Epithelial cell of prostate (primary cell): ENCODE measurements at regions not wholly inside any gene's neighbourhood (a gene's known extent, or its start where the extent isn't known, plus 50 kb on each side); places are given as distances from the start of the nearest gene placed in this dataset.
"Not testable (repeated sequence)": the region's sequence is repeated elsewhere in the genome, so short reads cannot be mapped to it uniquely, and the experiment has no call there.

Source experiments
- DNase-seq: peaks from one replicate; pipeline ENCODE4 v3.0.0-alpha.2; 2011; ENCODE audit warnings: low read depth, low spot score
- H3K27ac ChIP-seq: fragments of 450-650 bp; 2 replicates; pipeline ENCODE4 v1.5.1; 2017; ENCODE audit warnings: mild to moderate bottlenecking

DNA sequence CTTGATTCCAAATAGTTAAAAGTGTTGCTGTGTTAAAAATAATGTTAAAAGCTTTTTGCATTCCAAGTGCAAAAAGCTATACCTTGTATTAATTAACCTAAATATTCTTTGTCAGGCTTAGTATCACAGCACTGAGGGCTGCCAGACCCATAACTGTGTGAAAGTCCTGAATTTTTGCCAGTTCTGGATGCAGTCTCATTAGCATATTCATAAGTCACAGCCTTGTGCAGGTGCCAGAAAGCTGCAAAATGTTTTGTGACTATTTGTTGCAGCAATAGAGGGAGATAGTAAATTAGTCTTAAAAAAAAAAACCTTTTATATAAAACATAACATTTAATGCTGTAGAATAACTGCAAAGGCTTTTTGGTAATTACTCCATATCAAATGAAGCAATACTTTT is 56.6 kb downstream of the SLITRK1 start:
- H3K27ac ChIP-seq = no peak overlapping the region
- no peak for DNase-seq

- no peak for DNase-seq
- no peak overlapping the region for H3K27ac ChIP-seq
Measured at GRCh38 chr13:83824560-83824959, 57.7 kb downstream of the SLITRK1 start.

GRCh38 chr13:83824120-83824519 is 58.2 kb downstream of the SLITRK1 start:
- H3K27ac ChIP-seq = no peak overlapping the region
- no peak for DNase-seq

GRCh38 chr13:83819611-83820010 is 62.7 kb downstream of the SLITRK1 start:
- no peak for DNase-seq
- no peak overlapping the region for H3K27ac ChIP-seq

DNA sequence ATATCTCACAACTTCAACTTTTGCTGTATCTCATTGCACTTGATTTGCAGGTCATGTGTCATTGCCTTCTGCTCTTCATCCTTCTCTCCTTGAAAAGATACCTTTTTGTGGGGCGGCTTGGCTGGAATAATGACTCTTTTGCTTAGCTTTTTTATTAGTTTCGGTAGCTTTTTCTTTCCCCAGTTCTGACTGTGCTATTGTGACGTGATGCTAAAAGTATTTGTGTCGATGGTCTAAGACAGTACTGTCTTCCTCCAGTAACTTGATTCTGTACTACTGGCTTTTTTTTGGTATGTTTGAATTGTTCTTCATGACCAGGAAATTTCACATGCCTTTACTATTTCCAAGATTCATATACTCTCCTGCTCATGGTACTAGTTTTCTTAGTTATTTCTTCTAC is 63.1 kb downstream of the SLITRK1 start:
- no peak overlapping the region for H3K27ac ChIP-seq
- no peak for DNase-seq

DNA sequence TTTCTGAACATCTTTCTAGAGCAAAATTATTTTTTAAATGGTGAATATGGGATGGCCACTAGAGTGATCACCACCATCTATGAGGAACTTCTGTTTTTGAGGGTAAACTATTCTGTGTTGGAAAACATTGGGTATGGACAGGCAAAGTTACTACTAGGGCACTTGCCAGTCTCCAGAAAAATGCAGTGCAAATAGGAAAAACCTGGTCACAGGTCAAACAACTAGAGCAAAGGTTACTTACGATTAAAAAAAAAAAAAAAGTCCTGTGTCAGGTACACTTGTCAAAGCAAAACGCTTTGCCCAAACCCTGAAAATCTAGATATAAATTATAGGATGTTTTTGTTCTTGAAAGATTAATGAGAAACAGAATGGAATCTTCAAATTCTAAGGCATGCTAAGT is 66.2 kb downstream of the SLITRK1 start:
- DNase-seq = no peak
- no peak overlapping the region for H3K27ac ChIP-seq

GRCh38 chr13:83815598-83815997 is 66.7 kb downstream of the SLITRK1 start:
- DNase-seq = no peak
- no peak overlapping the region for H3K27ac ChIP-seq

GRCh38 chr13:83810136-83810535 is 72.1 kb downstream of the SLITRK1 start:
- no peak overlapping the region for H3K27ac ChIP-seq
- DNase-seq = no peak

DNA sequence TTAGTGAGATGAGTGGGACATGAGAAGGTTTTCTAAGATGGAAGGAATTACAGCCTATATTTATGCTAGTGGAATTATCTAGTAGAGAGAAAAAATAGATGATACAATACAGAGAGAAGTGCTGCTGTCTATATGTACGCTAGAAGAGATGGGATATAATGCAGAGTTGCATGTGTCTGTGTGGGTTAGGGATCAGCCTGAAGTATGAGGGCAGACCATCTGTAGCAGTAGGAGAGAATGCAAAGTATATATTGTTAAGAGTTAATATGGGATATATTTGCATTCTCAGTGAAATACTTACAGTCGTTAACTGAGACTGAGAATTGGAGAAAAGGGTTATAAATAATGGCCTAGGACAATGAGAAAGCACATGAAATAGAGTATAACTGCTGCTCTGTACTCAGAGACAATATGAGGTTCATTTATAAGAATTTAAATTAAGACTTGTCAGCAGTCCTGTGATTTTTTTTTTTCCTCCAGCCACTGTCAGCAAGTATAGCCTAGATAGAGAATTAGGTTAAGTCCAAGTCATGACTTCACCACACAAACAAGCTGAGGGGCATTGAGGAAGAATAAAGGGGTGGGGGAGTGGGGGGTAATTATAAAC is 77.8 kb downstream of the SLITRK1 start:
- DNase-seq = no peak
- no peak overlapping the region for H3K27ac ChIP-seq

- no peak for DNase-seq
- H3K27ac ChIP-seq = no peak overlapping the region
Measured at GRCh38 chr13:83798731-83799130, 83.5 kb downstream of the SLITRK1 start.

DNA sequence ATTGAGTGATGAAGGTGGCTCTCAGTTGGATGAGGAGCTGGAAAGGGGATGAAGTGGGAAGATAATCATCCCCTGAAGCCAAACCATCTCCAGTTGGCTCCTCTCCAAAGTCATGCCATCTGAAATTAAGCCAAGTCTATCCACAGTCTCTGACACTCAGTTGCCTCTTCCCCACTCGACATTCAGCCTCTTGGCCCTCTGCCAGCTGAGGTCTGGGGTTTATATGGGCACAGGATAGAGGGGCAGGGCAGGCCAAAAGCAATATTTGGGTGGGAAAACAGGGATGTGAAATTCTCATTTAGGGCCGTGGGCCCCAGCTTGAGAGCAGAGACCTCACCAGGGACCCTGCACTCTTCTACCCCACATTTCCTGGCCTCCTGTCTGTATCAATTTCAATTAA is 85.9 kb downstream of the SLITRK1 start:
- no peak overlapping the region for H3K27ac ChIP-seq
- DNase-seq = no peak

DNA sequence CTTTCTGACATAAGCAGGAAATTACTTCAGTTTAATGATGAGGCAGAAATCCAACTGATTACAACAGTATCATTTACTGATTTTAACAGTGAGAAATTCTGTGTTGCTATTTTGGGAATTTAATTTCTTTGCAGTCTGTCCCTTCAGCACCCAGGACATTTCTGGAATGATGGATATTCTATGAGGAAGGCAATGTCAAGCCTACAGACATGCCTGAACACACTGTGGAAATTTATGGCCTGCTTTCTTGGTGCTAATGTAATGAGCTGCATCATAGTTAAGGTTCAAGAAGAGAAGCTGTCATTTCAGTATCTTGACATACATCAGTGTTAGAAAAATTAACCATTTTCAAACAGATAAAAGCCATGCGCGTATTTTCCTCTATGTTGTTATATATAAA is 87.7 kb downstream of the SLITRK1 start:
- no peak overlapping the region for H3K27ac ChIP-seq

GRCh38 chr13:83780227-83780626 is 102.0 kb downstream of the SLITRK1 start:
- H3K27ac ChIP-seq = no peak overlapping the region
- DNase-seq = no peak

More for the DNA sequence above, 87.7 kb downstream of the SLITRK1 start:
- no peak for DNase-seq

- DNase-seq = no peak
- H3K27ac ChIP-seq = no peak overlapping the region
Measured at GRCh38 chr13:83773961-83774360, 108.3 kb downstream of the SLITRK1 start.

DNA sequence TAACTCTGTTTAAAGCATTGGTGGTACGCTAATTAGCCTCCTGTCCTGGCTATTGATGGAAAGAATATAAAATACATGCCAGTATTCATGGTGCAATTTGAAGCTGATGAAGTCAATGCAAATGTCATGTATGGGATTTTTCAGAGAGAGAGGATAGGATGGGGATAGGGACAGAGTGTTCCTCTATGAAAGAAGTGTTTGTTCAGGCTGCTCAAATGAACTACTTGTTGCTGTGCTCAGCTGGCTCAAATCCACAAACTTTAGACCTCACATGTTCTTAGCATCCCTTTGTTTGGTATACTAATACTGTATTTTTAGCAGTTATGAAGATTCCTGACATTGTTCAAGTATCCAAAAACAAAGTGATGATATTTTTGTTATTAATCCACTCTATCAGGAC is 116.5 kb downstream of the SLITRK1 start:
- H3K27ac ChIP-seq = no peak overlapping the region
- DNase-seq = no peak

DNA sequence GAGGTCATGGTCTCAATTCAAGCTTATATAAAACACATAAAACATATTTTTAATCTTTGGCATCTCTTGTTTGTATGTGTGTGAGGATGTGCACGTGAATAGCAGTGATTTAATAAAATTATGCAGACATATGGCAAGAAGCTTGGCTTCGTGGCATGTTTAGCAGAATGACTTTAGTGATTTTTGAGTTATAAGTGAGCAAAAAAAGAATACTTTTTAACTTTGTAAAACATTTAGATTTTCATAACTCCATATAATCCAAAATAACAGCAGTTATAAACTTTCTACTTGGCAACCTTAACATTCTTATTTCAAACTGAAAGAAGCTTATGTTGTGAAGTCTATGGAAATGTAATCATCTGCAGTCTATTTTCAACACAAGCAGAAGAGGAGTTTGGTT is 120.6 kb downstream of the SLITRK1 start:
- no peak for DNase-seq
- no peak overlapping the region for H3K27ac ChIP-seq

GRCh38 chr13:83755210-83755609 is 127.1 kb downstream of the SLITRK1 start:
- H3K27ac ChIP-seq, DNase-seq: not testable (repeated sequence)

GRCh38 chr13:83753912-83754624 is 128.2 kb downstream of the SLITRK1 start:
- DNase-seq = no peak
- no peak overlapping the region for H3K27ac ChIP-seq

GRCh38 chr13:83752141-83752540 is 130.1 kb downstream of the SLITRK1 start:
- no peak for DNase-seq
- no peak overlapping the region for H3K27ac ChIP-seq

DNA sequence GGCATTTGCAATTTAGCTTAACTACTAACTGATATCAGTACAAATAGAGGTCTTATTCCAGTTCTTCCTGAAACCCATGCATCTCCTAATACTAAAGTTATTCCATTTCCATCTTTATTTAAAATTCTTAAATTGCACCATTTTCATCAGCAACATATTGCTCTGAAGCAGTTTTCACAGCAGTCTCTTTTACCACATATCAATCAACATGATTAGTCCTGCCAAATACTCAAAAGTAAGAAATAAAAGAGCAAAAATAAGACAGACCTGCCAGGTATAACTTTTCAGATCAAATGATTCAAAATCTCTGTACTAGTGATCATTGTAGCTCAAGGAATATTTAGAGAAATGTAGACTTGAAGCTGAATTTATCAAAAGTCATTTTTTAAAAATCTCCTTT is 141.7 kb downstream of the SLITRK1 start:
- H3K27ac ChIP-seq = no peak overlapping the region
- no peak for DNase-seq

DNA sequence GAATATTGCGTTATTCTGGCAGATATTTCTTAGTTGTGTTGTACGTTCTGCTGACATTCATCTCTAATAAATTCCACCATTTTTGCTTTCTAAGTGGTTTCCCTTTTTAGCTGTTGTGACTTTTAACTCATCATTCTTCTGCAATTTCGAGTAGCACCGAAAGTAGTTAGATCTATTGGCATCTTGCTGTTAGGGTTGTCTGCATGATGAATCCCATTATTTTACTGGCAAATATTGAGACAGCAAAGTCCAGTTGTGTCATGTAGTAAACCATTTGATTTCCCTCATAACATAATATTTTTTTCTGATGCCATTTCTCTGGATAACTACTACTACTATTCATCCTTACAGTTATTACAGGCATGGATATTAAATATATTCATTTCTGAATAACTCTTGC is 143.9 kb downstream of the SLITRK1 start:
- no peak for DNase-seq
- no peak overlapping the region for H3K27ac ChIP-seq

- no peak overlapping the region for H3K27ac ChIP-seq
- DNase-seq = no peak
Measured at GRCh38 chr13:83733293-83733692, 149.0 kb downstream of the SLITRK1 start.
